Upper lobe of left lung (tissue), 4 donors: ENCODE measurements at regions not wholly inside any gene's neighbourhood (a gene's known extent, or its start where the extent isn't known, plus 50 kb on each side); places are given as distances from the start of the nearest gene placed in this dataset.

ENCODE experiments used
- CTCF ChIP-seq, 6 experiments: fragments of 450-650 bp in 4 of 6; fragments of 200-600 bp in 2 of 6; sonication (generic) in 2 of 6; IDR thresholded peaks; one replicate each; pipeline ENCODE4 v1.5.1; 2016 to 2019; ENCODE audit warnings: antibody characterized with exemption in 6 of 6
- POLR2A ChIP-seq, 4 donors: fragments of 450-650 bp; IDR thresholded peaks; one replicate each; pipeline ENCODE4 v1.5.1; 2016 to 2017; ENCODE audit warnings: antibody characterized with exemption in 4 of 4, mild to moderate bottlenecking in 2 of 4

DNA sequence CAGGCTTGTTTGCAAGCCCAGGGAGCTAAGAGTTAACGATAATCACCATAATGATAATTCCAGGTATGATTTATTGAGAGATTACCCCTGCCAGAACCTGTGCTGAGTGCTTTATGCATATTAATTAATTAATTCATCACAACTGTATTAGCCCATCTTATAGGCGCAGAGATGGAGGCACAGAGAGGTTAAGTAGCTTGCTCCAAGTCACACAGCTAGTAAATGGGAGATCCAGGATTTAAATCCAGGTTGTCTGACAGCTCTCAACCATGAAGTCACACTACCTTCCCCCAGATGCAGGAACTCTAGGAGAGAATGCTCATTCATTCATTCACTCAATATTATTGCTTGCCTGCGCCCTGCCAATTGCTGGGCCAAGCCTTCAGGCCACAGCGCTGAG lies 84.5 kb downstream of the FAM241B start:
- no peak for TF ChIP-seq POLR2A (IDR thresholded peaks at IDR 0.05)
- TF ChIP-seq CTCF (IDR thresholded peaks at IDR 0.05) = no peak
